ENCODE measurements at regions not wholly inside any gene's neighbourhood (a gene's known extent, or its start where the extent isn't known, plus 50 kb on each side); places are given as distances from the start of the nearest gene placed in this dataset.

DNA sequence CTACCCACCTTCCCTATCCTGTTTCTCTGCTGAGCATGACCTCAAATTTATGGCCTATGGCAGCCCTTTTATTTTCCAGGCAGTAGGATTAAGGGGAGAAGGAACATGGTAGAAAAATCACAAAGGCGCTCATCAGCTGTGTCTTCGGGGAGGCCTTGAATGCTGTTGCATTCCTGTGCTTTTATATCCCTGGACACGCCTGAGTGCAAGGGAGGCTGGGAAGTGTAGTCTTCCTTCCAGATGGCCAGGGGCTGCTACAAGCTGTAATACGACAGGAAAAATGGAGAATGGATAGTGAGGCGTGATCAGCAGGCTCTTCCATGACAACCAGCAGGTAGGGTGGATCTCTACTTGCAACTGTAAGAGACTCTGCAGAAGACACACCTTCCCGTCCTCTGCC is 210.9 kb upstream of the GGTLC1 start:
- POLR2A ChIA-PET: no interaction called here
- H3K27ac ChIP-seq (ENCODE audit: low read length): no peak overlapping the region
- TF ChIP-seq CTCF (IDR thresholded peaks at IDR 0.05) (no peak), TCF7L2 (IDR thresholded peaks at IDR 0.05; ENCODE audit: low read depth, low read length) (no peak), SIN3A (IDR thresholded peaks at IDR 0.05; ENCODE audit: borderline replicate concordance, insufficient read depth, low read depth, low read length) (no peak), REST (IDR thresholded peaks at IDR 0.05; ENCODE audit: insufficient read depth in 1 of 2, low read depth in 2 of 2, low read length in 1 of 2) (no peak), POLR2AphosphoS5 (IDR thresholded peaks at IDR 0.05; ENCODE audit: low read depth, low read length) (no peak)
- intact Hi-C loops (cut with micrococcal nuclease; ENCODE audit: unreplicated experiment) (loop anchor here (5.0 kb wide), 1 partner anchor 52 kb away; no protein-coding TSS in a partner anchor), in situ Hi-C loops (cut with HindIII; ENCODE audit: low pct_unique_long_range_greater_than_20kb, low sequenced_read_pairs) (no loop called here)
- H3K4me3 ChIP-seq (ENCODE audit: low read depth in 2 of 2, low read length in 2 of 2): no peak overlapping the region
- no peaks in the 10 kb centered on the region for H3K9me3 ChIP-seq (ENCODE audit: control insufficient read depth, insufficient read depth, low read depth, low read length)
- no TSS peak for BruUV-seq (replicated peaks)
- CTCF ChIA-PET: no interaction called here
- no peaks in the 10 kb centered on the region for H3K4me1 ChIP-seq (ENCODE audit: control insufficient read depth, insufficient read depth, low read length)
- H3K27me3 ChIP-seq (ENCODE audit: control insufficient read depth, insufficient read depth, low read length): no peaks in the 10 kb centered on the region
- H3K36me3 ChIP-seq (ENCODE audit: control insufficient read depth, insufficient read depth, low read length): no peaks in the 10 kb centered on the region
- ATAC-seq (no peak), DNase-seq (ENCODE audit: low read depth, low spot score) (no peak)

GRCh38 chr20:24194143-24194542 is 205.6 kb upstream of the GGTLC1 start:
- CTCF ChIA-PET: no interaction called here
- intact Hi-C loops (cut with micrococcal nuclease; ENCODE audit: unreplicated experiment): no loop called here
- no TSS peak for BruUV-seq (replicated peaks)
- POLR2A ChIA-PET: no interaction called here
- DNase-seq (ENCODE audit: low read depth, low spot score) (no peak), ATAC-seq (no peak)
- no peak overlapping the region for H3K27ac ChIP-seq (ENCODE audit: low read length)
- no peaks in the 10 kb centered on the region for H3K27me3 ChIP-seq (ENCODE audit: control insufficient read depth, insufficient read depth, low read length)
- H3K4me3 ChIP-seq (ENCODE audit: low read depth in 2 of 2, low read length in 2 of 2): no peak overlapping the region
- no peaks in the 10 kb centered on the region for H3K36me3 ChIP-seq (ENCODE audit: control insufficient read depth, insufficient read depth, low read length)
- TF ChIP-seq CTCF (IDR thresholded peaks at IDR 0.05): no peak
- TF ChIP-seq SIN3A (IDR thresholded peaks at IDR 0.05; ENCODE audit: borderline replicate concordance, insufficient read depth, low read depth, low read length): no peak
- TF ChIP-seq TCF7L2 (IDR thresholded peaks at IDR 0.05; ENCODE audit: low read depth, low read length): no peak
- no peak for TF ChIP-seq POLR2AphosphoS5 (IDR thresholded peaks at IDR 0.05; ENCODE audit: low read depth, low read length)
- no peak for TF ChIP-seq REST (IDR thresholded peaks at IDR 0.05; ENCODE audit: insufficient read depth in 1 of 2, low read depth in 2 of 2, low read length in 1 of 2)
- no peaks in the 10 kb centered on the region for H3K9me3 ChIP-seq (ENCODE audit: control insufficient read depth, insufficient read depth, low read depth, low read length)
- H3K4me1 ChIP-seq (ENCODE audit: control insufficient read depth, insufficient read depth, low read length): no peaks in the 10 kb centered on the region
- in situ Hi-C loops (cut with HindIII; ENCODE audit: low pct_unique_long_range_greater_than_20kb, low sequenced_read_pairs): no loop called here
